GM18507 (cell line): ENCODE measurements at regions not wholly inside any gene's neighbourhood (a gene's known extent, or its start where the extent isn't known, plus 50 kb on each side); places are given as distances from the start of the nearest gene placed in this dataset.

Experiments
- DNase-seq: peaks from one replicate; pipeline ENCODE4 v3.0.0; 2011; ENCODE audit warnings: low read depth; ENCODE audit not compliant: insufficient read length; ENCODE audit errors: extremely low spot score
- FAIRE-seq: peaks from 2 replicates; lab custom pipeline; 2011; peaks lifted over from hg19 to GRCh38; lab: Jason Lieb, UNC

GRCh38 chr4:100588076-100588475, 70.3 kb upstream of the EMCN start:
- FAIRE-seq, result no peak
- no peak for DNase-seq

GRCh38 chr4:100582146-100582545, 64.3 kb upstream of the EMCN start:
- DNase-seq (no peak), FAIRE-seq (no peak)

- DNase-seq (no peak), FAIRE-seq (no peak)
These were observed 63.5 kb upstream of the EMCN start for GRCh38 chr4:100581337-100581736.

GRCh38 chr4:100576570-100576969, 58.7 kb upstream of the EMCN start:
- DNase-seq (no peak), FAIRE-seq (no peak)

GRCh38 chr4:100574607-100575006, 56.8 kb upstream of the EMCN start:
- no peak for DNase-seq
- FAIRE-seq, result no peak

- no peak for DNase-seq
- FAIRE-seq, result no peak
These were observed 51.4 kb upstream of the EMCN start for GRCh38 chr4:100569196-100569595.
